DND-41 (cell line): ENCODE measurements at regions not wholly inside any gene's neighbourhood (a gene's known extent, or its start where the extent isn't known, plus 50 kb on each side); places are given as distances from the start of the nearest gene placed in this dataset.

Experiments used
- ATAC-seq: fragments of 200-7000 bp; cut with Tn5 transposase; 3 replicates; pipeline ENCODE4 v1.9.1; 2021; ENCODE audit warnings: low read depth; ENCODE audit not compliant: insufficient read depth
- DNase-seq: peaks from one replicate; pipeline ENCODE4 v3.0.0-alpha.2; 2020
- H2AFZ ChIP-seq: 2 replicates; pipeline ENCODE4 v1.6.0; 2012; ENCODE audit warnings: low read depth, low read length
- H3K27ac ChIP-seq: 2 replicates; pipeline ENCODE4 v1.5.1; 2012; ENCODE audit warnings: low read length, inconsistent platforms
- H3K27me3 ChIP-seq: fragments of 200-600 bp; sonication (generic); 2 replicates; pipeline ENCODE4 v1.6.0; 2012; ENCODE audit warnings: low read length, mild to moderate bottlenecking, inconsistent platforms; ENCODE audit not compliant: insufficient read depth, poor library complexity
- H3K36me3 ChIP-seq: 2 replicates; pipeline ENCODE4 v1.5.1; 2012; ENCODE audit warnings: low read length, inconsistent platforms; ENCODE audit not compliant: insufficient read depth
- H3K4me1 ChIP-seq: 2 replicates; pipeline ENCODE4 v1.5.1; 2012; ENCODE audit warnings: mild to moderate bottlenecking, low read length; ENCODE audit not compliant: insufficient read depth
- H3K4me2 ChIP-seq: 2 replicates; pipeline ENCODE4 v1.6.0; 2012; ENCODE audit warnings: mild to moderate bottlenecking, moderate library complexity, low read length, inconsistent platforms; ENCODE audit not compliant: insufficient read depth
- H3K4me3 ChIP-seq, 2 experiments: fragments of 200-600 bp in 1 of 2; shearing (Covaris generic) in 1 of 2; 2 replicates each; pipeline ENCODE4 v1.5.1; 2012 to 2016; ENCODE audit warnings: inconsistent platforms in 2 of 2, low read length in 2 of 2, mild to moderate bottlenecking in 2 of 2, low read depth in 1 of 2, moderate library complexity in 1 of 2
- H3K79me2 ChIP-seq: 2 replicates; pipeline ENCODE4 v1.6.0; 2012; ENCODE audit warnings: low read length, inconsistent platforms; ENCODE audit not compliant: insufficient read depth
- H3K9ac ChIP-seq: 2 replicates; pipeline ENCODE4 v1.6.0; 2012; ENCODE audit warnings: low read depth, mild to moderate bottlenecking, inconsistent platforms, low read length, moderate library complexity
- H3K9me3 ChIP-seq: 2 replicates; pipeline ENCODE4 v1.5.1; 2012; ENCODE audit warnings: low read length, moderate library complexity, mild to moderate bottlenecking, inconsistent platforms; ENCODE audit not compliant: insufficient read depth, severe bottlenecking
- H4K20me1 ChIP-seq: 2 replicates; pipeline ENCODE4 v1.6.0; 2012; ENCODE audit warnings: low read length; ENCODE audit not compliant: insufficient read depth
- CTCF ChIP-seq: IDR thresholded peaks from 2 replicates; pipeline ENCODE4 v1.5.1; 2012; ENCODE audit warnings: borderline replicate concordance, low read length, moderate library complexity, mild to moderate bottlenecking; ENCODE audit not compliant: poor library complexity, severe bottlenecking; ENCODE audit errors: extremely low read depth
- EZH2 ChIP-seq: IDR thresholded peaks from 3 replicates; pipeline ENCODE4 v1.6.1; 2012; ENCODE audit warnings: borderline replicate concordance, low read depth, mild to moderate bottlenecking, moderate library complexity, low read length, inconsistent platforms; ENCODE audit not compliant: severe bottlenecking

GRCh38 chr17:12358477-12358876 is 307.2 kb upstream of the MYOCD start:
- Histone ChIP-seq H3K36me3 (no peaks in the 10 kb centered on the region), H3K9ac (no peak overlapping the region), H3K4me3 (no peak overlapping the region), H3K4me2 (no peak overlapping the region), H3K79me2 (no peaks in the 10 kb centered on the region), H3K9me3 (no peaks in the 10 kb centered on the region), H4K20me1 (no peaks in the 10 kb centered on the region), H2AFZ (no peak overlapping the region), H3K4me1 (no peaks in the 10 kb centered on the region), H3K27me3 (no peaks in the 10 kb centered on the region), H3K27ac (no peak overlapping the region)
- ATAC-seq (no peak), DNase-seq (no peak)
- no peak for TF ChIP-seq CTCF
- TF ChIP-seq EZH2 = no peak

GRCh38 chr17:12362853-12363455 is 302.7 kb upstream of the MYOCD start:
- H3K4me2 ChIP-seq = no peak overlapping the region
- TF ChIP-seq EZH2 = no peak
- no peak for TF ChIP-seq CTCF
- no peak overlapping the region for H3K4me3 ChIP-seq
- ATAC-seq = no peak
- H3K36me3 ChIP-seq = no peaks in the 10 kb centered on the region
- no peaks in the 10 kb centered on the region for H3K27me3 ChIP-seq
- H3K79me2 ChIP-seq = no peaks in the 10 kb centered on the region
- H3K9ac ChIP-seq = no peak overlapping the region
- no peak overlapping the region for H3K27ac ChIP-seq
- no peak overlapping the region for H2AFZ ChIP-seq
- no peaks in the 10 kb centered on the region for H4K20me1 ChIP-seq
- no peak for DNase-seq
- no peaks in the 10 kb centered on the region for H3K4me1 ChIP-seq
- H3K9me3 ChIP-seq = peaks cover 4% of the 10 kb centered on the region

GRCh38 chr17:12365805-12366204 is 299.9 kb upstream of the MYOCD start:
- ATAC-seq (no peak), DNase-seq (no peak)
- no peak overlapping the region for H3K27ac ChIP-seq

More at GRCh38 chr17:12365805-12366204, 299.9 kb upstream of the MYOCD start:
- no peaks in the 10 kb centered on the region for H3K79me2 ChIP-seq
- H3K4me1 ChIP-seq = no peaks in the 10 kb centered on the region
- TF ChIP-seq CTCF (no peak), EZH2 (no peak)
- no peak overlapping the region for H2AFZ ChIP-seq
- H3K4me2 ChIP-seq = no peak overlapping the region
- H3K36me3 ChIP-seq = no peaks in the 10 kb centered on the region
- no peak overlapping the region for H3K4me3 ChIP-seq
- H4K20me1 ChIP-seq = no peaks in the 10 kb centered on the region
- H3K27me3 ChIP-seq = no peaks in the 10 kb centered on the region
- H3K9ac ChIP-seq = no peak overlapping the region
- H3K9me3 ChIP-seq = peaks cover 4% of the 10 kb centered on the region
